Kidney (tissue), 13 donors: ENCODE measurements at regions not wholly inside any gene's neighbourhood (a gene's known extent, or its start where the extent isn't known, plus 50 kb on each side); places are given as distances from the start of the nearest gene placed in this dataset.
A peak's percentile ranks its signal among the peaks of the same experiment; 100 is the strongest.

Experiments
- DNase-seq, 5 donors: peaks; one replicate each; pipeline ENCODE4 v3.0.0-alpha.2; 2013 to 2020
- FAIRE-seq: peaks from 2 replicates; lab custom pipeline; 2012; peaks lifted over from hg19 to GRCh38; lab: Jason Lieb, UNC
- H3K27ac ChIP-seq, 2 donors: one replicate each; pipeline ENCODE4 v1.7.0; 2013; ENCODE audit warnings: low read depth in 2 of 2, low read length in 2 of 2, inconsistent platforms in 1 of 2
- H3K27me3 ChIP-seq: one replicate; pipeline ENCODE4 v1.7.1; 2013; ENCODE audit warnings: low read length, inconsistent platforms; ENCODE audit not compliant: control insufficient read depth, insufficient read depth
- H3K36me3 ChIP-seq, 3 donors: one replicate each; pipeline versions ENCODE4 v1.7.0 to v1.7.1; 2013; ENCODE audit warnings: low read length in 3 of 3, control low read depth in 1 of 3, inconsistent platforms in 1 of 3; ENCODE audit not compliant: insufficient read depth in 3 of 3, control insufficient read depth in 2 of 3
- H3K4me1 ChIP-seq, 3 donors: one replicate each; pipeline versions ENCODE4 v1.7.0 to v1.7.1; 2013; ENCODE audit warnings: low read length in 3 of 3, inconsistent platforms in 1 of 3, low read depth in 1 of 3; ENCODE audit not compliant: control insufficient read depth in 2 of 3, insufficient read depth in 2 of 3
- H3K4me3 ChIP-seq, 3 donors: one replicate each; pipeline versions ENCODE4 v1.7.0 to v1.8.1; 2013; ENCODE audit warnings: low read length in 3 of 3, control low read depth in 1 of 3, inconsistent platforms in 1 of 3
- H3K9ac ChIP-seq, 3 donors: one replicate each; pipeline versions ENCODE4 v1.7.0 to v1.7.1; 2013; ENCODE audit warnings: low read length in 3 of 3, control low read depth in 1 of 3, inconsistent platforms in 1 of 3
- H3K9me3 ChIP-seq, 3 donors: one replicate each; pipeline versions ENCODE4 v1.7.0 to v1.7.1; 2013; ENCODE audit warnings: low read length in 3 of 3, control low read depth in 1 of 3, inconsistent platforms in 1 of 3; ENCODE audit not compliant: control insufficient read depth in 2 of 3, insufficient read depth in 1 of 3
- CTCF ChIP-seq: IDR thresholded peaks from 3 replicates; pipeline ENCODE4 v1.5.1; 2012; ENCODE audit warnings: mild to moderate bottlenecking, moderate library complexity, borderline replicate concordance; ENCODE audit not compliant: insufficient read depth; ENCODE audit errors: extremely low read depth
- intact Hi-C: fragments of 100-400 bp; cut with DNase I; formaldehyde crosslinking; loops from one replicate; pipeline ENCODE4 v1.11.1; 2022
- donor health status: control.
- donor health status: control.
- donor health status: control.
- donor health status: control.
- donor health status: control.
- donor health status: DM: yes; HTN: yes; CAD: no.
- donor health status: Normal renal cell carcinoma (clear cell type).

GRCh38 chr2:204069804-204070203, 133.2 kb downstream of the ICOS start:
- peaks cover 0 to 4% (median 0%) of the 10 kb centered on the region in 3 donors for H3K9me3 ChIP-seq
- TF ChIP-seq CTCF: no peak
- H3K36me3 ChIP-seq: no peaks in the 10 kb centered on the region
- DNase-seq (no peak), FAIRE-seq (no peak)
- no peaks in the 10 kb centered on the region for H3K4me1 ChIP-seq
- H3K27me3 ChIP-seq: no peaks in the 10 kb centered on the region
- H3K27ac ChIP-seq: no peak overlapping the region
- no peak overlapping the region for H3K4me3 ChIP-seq
- intact Hi-C loops: no loop called here
- no peak overlapping the region for H3K9ac ChIP-seq

- Histone ChIP-seq H3K9ac (no peak overlapping the region), H3K36me3 (no peaks in the 10 kb centered on the region), H3K27me3 (no peaks in the 10 kb centered on the region), H3K4me1 (no peaks in the 10 kb centered on the region), H3K4me3 (no peak overlapping the region), H3K27ac (no peak overlapping the region), H3K9me3 (no peaks in the 10 kb centered on the region)
- TF ChIP-seq CTCF: peak; percentile 24
- FAIRE-seq (no peak), DNase-seq (peak in 4 of 5 donors; percentile 19 to 46 (median 30))
- intact Hi-C loops: no loop called here
Measured at GRCh38 chr2:204072443-204073324, 136.1 kb downstream of the ICOS start.

- DNase-seq (no peak), FAIRE-seq (no peak)
- H3K27ac ChIP-seq: no peak overlapping the region
- no peaks in the 10 kb centered on the region for H3K9me3 ChIP-seq
- no peaks in the 10 kb centered on the region for H3K4me1 ChIP-seq
- H3K27me3 ChIP-seq: no peaks in the 10 kb centered on the region
- no peak overlapping the region for H3K9ac ChIP-seq
- no peak overlapping the region for H3K4me3 ChIP-seq
- TF ChIP-seq CTCF: no peak
- H3K36me3 ChIP-seq: no peaks in the 10 kb centered on the region
- intact Hi-C loops: no loop called here
Measured at GRCh38 chr2:204074456-204074855, 137.9 kb downstream of the ICOS start.
